WTC11 (cell line): ENCODE measurements at regions not wholly inside any gene's neighbourhood (a gene's known extent, or its start where the extent isn't known, plus 50 kb on each side); places are given as distances from the start of the nearest gene placed in this dataset.

Experiments used
- ATAC-seq: fragments of 200-7000 bp; cut with Tn5 transposase; 2 replicates; pipeline ENCODE4 v1.10.0; 2021; ENCODE audit warnings: mild to moderate bottlenecking, moderate library complexity
- CTCF ChIA-PET: fragments of 300-600 bp; sonication (Branson Sonifier 250); formaldehyde crosslinking; loops from one replicate; lab custom pipeline; 2021; ENCODE audit warnings: antibody characterized with exemption; lab: Charles Lee
- POLR2A ChIA-PET: fragments of 350-600 bp; sonication (Branson Sonifier 250); formaldehyde crosslinking; loops from one replicate; lab custom pipeline; 2021; ENCODE audit warnings: antibody characterized with exemption; lab: Charles Lee
- DNase-seq: peaks from one replicate; pipeline ENCODE4 v3.0.0; 2021; ENCODE audit warnings: low spot score
- H3K27ac Mint-ChIP-seq: 2 replicates; pipeline ENCODE4 v1.8.0; 2021; ENCODE audit warnings: mixed read lengths
- H3K27me3 Mint-ChIP-seq: 2 replicates; pipeline ENCODE4 v1.8.0; 2021; ENCODE audit warnings: low read depth, mild to moderate bottlenecking, moderate library complexity, mixed read lengths
- H3K36me3 Mint-ChIP-seq: 2 replicates; pipeline ENCODE4 v1.8.0; 2021; ENCODE audit warnings: mixed read lengths
- H3K4me1 Mint-ChIP-seq: 2 replicates; pipeline ENCODE4 v1.8.0; 2022; ENCODE audit warnings: mixed read lengths
- H3K4me3 Mint-ChIP-seq: 2 replicates; pipeline ENCODE4 v1.8.0; 2021; ENCODE audit warnings: mild to moderate bottlenecking, moderate library complexity, mixed read lengths
- H3K9me3 Mint-ChIP-seq: 2 replicates; pipeline ENCODE4 v1.8.0; 2021; ENCODE audit warnings: mixed read lengths
- AFF4 ChIP-seq: sonication (generic); formaldehyde crosslinking; IDR thresholded peaks from 2 replicates; pipeline ENCODE4 v1.8.1; 2023; ENCODE audit warnings: mild to moderate bottlenecking, missing genetic modification reagents, borderline replicate concordance
- ESRRA ChIP-seq: sonication (generic); formaldehyde crosslinking; IDR thresholded peaks from 2 replicates; pipeline ENCODE4 v1.8.1; 2022; ENCODE audit warnings: mild to moderate bottlenecking, missing genetic modification reagents, borderline replicate concordance
- ETV6 ChIP-seq: sonication (generic); formaldehyde crosslinking; IDR thresholded peaks from 2 replicates; pipeline ENCODE4 v1.8.1; 2022; ENCODE audit warnings: mild to moderate bottlenecking, missing genetic modification reagents
- JAZF1 ChIP-seq: fragments of 250-450 bp; sonication (Bioruptor Pico); IDR thresholded peaks from 2 replicates; pipeline ENCODE4 v1.9.0; 2021; ENCODE audit warnings: moderate library complexity, mild to moderate bottlenecking, inconsistent platforms
- MXD4 ChIP-seq: fragments of 250-450 bp; sonication (Bioruptor Pico); IDR thresholded peaks from 2 replicates; pipeline ENCODE4 v1.8.0; 2021; ENCODE audit warnings: mild to moderate bottlenecking, moderate library complexity, borderline replicate concordance
- MYBL2 ChIP-seq: sonication (generic); formaldehyde crosslinking; IDR thresholded peaks from 2 replicates; pipeline ENCODE4 v1.8.1; 2023; ENCODE audit warnings: mild to moderate bottlenecking, moderate library complexity, missing genetic modification reagents
- NR3C1 ChIP-seq: sonication (generic); formaldehyde crosslinking; conservative IDR thresholded peaks from 2 replicates; pipeline ENCODE4 v1.8.1; 2023; ENCODE audit warnings: low read depth, mild to moderate bottlenecking, missing genetic modification reagents
- ZNF416 ChIP-seq: fragments of 250-450 bp; sonication (Bioruptor Pico); IDR thresholded peaks from 2 replicates; pipeline ENCODE4 v1.9.0; 2021; ENCODE audit warnings: mild to moderate bottlenecking, inconsistent platforms
- ZNF512 ChIP-seq: sonication (generic); formaldehyde crosslinking; IDR thresholded peaks from 2 replicates; pipeline ENCODE4 v1.8.1; 2022; ENCODE audit warnings: missing genetic modification reagents, borderline replicate concordance
- TF ChIP-seq, protein P1 (sequence below): sonication (generic); formaldehyde crosslinking; IDR thresholded peaks from 2 replicates; pipeline ENCODE4 v1.8.1; 2023; ENCODE audit warnings: mild to moderate bottlenecking, moderate library complexity, missing genetic modification reagents
- TF ChIP-seq, protein P2 (sequence below): sonication (generic); formaldehyde crosslinking; IDR thresholded peaks from 2 replicates; pipeline ENCODE4 v1.8.1; 2022; ENCODE audit warnings: mild to moderate bottlenecking, moderate library complexity, missing genetic modification reagents
- TF ChIP-seq, protein P3 (sequence below): fragments of 250-450 bp; sonication (Bioruptor Pico); IDR thresholded peaks from 2 replicates; pipeline ENCODE4 v1.9.0; 2021; ENCODE audit warnings: mild to moderate bottlenecking, borderline replicate concordance
- TF ChIP-seq, protein P4 (sequence below): sonication (generic); formaldehyde crosslinking; IDR thresholded peaks from 2 replicates; pipeline ENCODE4 v1.8.0; 2022; ENCODE audit warnings: mild to moderate bottlenecking, missing genetic modification reagents
- TF ChIP-seq, protein P5 (sequence below): sonication (generic); formaldehyde crosslinking; IDR thresholded peaks from 2 replicates; pipeline ENCODE4 v1.8.1; 2022; ENCODE audit warnings: low read depth, missing genetic modification reagents, borderline replicate concordance

- no peak for ATAC-seq
- Mint-ChIP-seq H3K36me3 (peaks cover 24% of the 10 kb centered on the region), H3K27me3 (no peaks in the 10 kb centered on the region), H3K4me1 (peaks cover 2% of the 10 kb centered on the region; the same call in 1 of the 2 replicates), H3K4me3 (no peak overlapping the region), H3K9me3 (peaks cover 14% of the 10 kb centered on the region), H3K27ac (no peak overlapping the region)
- DNase-seq = no peak
- CTCF ChIA-PET = no interaction called here
- POLR2A ChIA-PET = no interaction called here
- TF ChIP-seq, protein P1, sequence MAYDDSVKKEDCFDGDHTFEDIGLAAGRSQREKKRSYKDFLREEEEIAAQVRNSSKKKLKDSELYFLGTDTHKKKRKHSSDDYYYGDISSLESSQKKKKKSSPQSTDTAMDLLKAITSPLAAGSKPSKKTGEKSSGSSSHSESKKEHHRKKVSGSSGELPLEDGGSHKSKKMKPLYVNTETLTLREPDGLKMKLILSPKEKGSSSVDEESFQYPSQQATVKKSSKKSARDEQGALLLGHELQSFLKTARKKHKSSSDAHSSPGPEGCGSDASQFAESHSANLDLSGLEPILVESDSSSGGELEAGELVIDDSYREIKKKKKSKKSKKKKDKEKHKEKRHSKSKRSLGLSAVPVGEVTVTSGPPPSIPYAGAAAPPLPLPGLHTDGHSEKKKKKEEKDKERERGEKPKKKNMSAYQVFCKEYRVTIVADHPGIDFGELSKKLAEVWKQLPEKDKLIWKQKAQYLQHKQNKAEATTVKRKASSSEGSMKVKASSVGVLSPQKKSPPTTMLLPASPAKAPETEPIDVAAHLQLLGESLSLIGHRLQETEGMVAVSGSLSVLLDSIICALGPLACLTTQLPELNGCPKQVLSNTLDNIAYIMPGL (CRISPR knock-in tag) = no peak
- TF ChIP-seq JAZF1 (CRISPR knock-in tag) (no peak), NR3C1 (CRISPR knock-in tag) (no peak), MXD4 (CRISPR knock-in tag) (no peak), ZNF416 (CRISPR knock-in tag) (no peak)
- TF ChIP-seq, protein P2, sequence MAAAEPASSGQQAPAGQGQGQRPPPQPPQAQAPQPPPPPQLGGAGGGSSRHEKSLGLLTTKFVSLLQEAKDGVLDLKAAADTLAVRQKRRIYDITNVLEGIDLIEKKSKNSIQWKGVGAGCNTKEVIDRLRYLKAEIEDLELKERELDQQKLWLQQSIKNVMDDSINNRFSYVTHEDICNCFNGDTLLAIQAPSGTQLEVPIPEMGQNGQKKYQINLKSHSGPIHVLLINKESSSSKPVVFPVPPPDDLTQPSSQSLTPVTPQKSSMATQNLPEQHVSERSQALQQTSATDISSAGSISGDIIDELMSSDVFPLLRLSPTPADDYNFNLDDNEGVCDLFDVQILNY (CRISPR knock-in tag) = no peak
- TF ChIP-seq, protein P3, sequence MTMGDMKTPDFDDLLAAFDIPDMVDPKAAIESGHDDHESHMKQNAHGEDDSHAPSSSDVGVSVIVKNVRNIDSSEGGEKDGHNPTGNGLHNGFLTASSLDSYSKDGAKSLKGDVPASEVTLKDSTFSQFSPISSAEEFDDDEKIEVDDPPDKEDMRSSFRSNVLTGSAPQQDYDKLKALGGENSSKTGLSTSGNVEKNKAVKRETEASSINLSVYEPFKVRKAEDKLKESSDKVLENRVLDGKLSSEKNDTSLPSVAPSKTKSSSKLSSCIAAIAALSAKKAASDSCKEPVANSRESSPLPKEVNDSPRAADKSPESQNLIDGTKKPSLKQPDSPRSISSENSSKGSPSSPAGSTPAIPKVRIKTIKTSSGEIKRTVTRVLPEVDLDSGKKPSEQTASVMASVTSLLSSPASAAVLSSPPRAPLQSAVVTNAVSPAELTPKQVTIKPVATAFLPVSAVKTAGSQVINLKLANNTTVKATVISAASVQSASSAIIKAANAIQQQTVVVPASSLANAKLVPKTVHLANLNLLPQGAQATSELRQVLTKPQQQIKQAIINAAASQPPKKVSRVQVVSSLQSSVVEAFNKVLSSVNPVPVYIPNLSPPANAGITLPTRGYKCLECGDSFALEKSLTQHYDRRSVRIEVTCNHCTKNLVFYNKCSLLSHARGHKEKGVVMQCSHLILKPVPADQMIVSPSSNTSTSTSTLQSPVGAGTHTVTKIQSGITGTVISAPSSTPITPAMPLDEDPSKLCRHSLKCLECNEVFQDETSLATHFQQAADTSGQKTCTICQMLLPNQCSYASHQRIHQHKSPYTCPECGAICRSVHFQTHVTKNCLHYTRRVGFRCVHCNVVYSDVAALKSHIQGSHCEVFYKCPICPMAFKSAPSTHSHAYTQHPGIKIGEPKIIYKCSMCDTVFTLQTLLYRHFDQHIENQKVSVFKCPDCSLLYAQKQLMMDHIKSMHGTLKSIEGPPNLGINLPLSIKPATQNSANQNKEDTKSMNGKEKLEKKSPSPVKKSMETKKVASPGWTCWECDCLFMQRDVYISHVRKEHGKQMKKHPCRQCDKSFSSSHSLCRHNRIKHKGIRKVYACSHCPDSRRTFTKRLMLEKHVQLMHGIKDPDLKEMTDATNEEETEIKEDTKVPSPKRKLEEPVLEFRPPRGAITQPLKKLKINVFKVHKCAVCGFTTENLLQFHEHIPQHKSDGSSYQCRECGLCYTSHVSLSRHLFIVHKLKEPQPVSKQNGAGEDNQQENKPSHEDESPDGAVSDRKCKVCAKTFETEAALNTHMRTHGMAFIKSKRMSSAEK (CRISPR knock-in tag) = no peak
Measured at GRCh38 chr7:19914866-19915265, 141.4 kb upstream of the TMEM196 start.

DNA sequence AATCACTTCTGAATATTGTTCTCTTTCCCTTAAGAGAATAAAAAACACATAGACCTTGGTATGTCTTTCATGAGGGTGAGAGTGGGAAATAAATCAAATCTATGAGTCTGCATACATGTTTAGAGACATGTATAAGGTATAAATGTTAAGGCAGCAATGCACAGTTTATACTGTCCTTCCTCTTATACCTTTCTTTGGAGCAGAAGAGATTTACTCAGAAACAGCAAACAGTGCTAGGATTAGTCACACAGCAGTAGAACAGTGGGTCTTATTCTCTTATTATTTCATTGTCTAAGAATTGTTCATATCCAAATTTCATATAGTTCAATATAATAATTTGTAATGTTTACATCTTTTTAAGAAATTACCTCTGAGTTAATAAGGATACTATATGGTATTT lies 126.7 kb upstream of the TMEM196 start:
- ATAC-seq (no peak), DNase-seq (no peak)
- Mint-ChIP-seq H3K4me3 (no peak overlapping the region), H3K27me3 (peaks cover 21% of the 10 kb centered on the region), H3K4me1 (no peaks in the 10 kb centered on the region), H3K27ac (no peak overlapping the region), H3K9me3 (peaks cover 60% of the 10 kb centered on the region), H3K36me3 (peaks cover 61% of the 10 kb centered on the region)
- TF ChIP-seq ESRRA (CRISPR knock-in tag) = no peak
- TF ChIP-seq, protein P4, sequence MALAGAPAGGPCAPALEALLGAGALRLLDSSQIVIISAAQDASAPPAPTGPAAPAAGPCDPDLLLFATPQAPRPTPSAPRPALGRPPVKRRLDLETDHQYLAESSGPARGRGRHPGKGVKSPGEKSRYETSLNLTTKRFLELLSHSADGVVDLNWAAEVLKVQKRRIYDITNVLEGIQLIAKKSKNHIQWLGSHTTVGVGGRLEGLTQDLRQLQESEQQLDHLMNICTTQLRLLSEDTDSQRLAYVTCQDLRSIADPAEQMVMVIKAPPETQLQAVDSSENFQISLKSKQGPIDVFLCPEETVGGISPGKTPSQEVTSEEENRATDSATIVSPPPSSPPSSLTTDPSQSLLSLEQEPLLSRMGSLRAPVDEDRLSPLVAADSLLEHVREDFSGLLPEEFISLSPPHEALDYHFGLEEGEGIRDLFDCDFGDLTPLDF = no peak
- ChIA-PET POLR2A (no interaction called here), CTCF (no interaction called here)

- CTCF ChIA-PET = no interaction called here
- Mint-ChIP-seq H3K4me3 (no peak overlapping the region), H3K9me3 (peaks cover 60% of the 10 kb centered on the region), H3K36me3 (peaks cover 58% of the 10 kb centered on the region), H3K4me1 (no peaks in the 10 kb centered on the region), H3K27me3 (peaks cover 21% of the 10 kb centered on the region), H3K27ac (no peak overlapping the region)
- no peak for ATAC-seq
- POLR2A ChIA-PET = no interaction called here
- no peak for DNase-seq
- TF ChIP-seq NR3C1 (CRISPR knock-in tag) (no peak), AFF4 (CRISPR knock-in tag) (no peak), ETV6 (CRISPR knock-in tag) (no peak), ZNF512 (CRISPR knock-in tag) (no peak), MYBL2 (CRISPR knock-in tag) (no peak)
- TF ChIP-seq, protein P5, sequence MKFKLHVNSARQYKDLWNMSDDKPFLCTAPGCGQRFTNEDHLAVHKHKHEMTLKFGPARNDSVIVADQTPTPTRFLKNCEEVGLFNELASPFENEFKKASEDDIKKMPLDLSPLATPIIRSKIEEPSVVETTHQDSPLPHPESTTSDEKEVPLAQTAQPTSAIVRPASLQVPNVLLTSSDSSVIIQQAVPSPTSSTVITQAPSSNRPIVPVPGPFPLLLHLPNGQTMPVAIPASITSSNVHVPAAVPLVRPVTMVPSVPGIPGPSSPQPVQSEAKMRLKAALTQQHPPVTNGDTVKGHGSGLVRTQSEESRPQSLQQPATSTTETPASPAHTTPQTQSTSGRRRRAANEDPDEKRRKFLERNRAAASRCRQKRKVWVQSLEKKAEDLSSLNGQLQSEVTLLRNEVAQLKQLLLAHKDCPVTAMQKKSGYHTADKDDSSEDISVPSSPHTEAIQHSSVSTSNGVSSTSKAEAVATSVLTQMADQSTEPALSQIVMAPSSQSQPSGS = no peak
- TF ChIP-seq, protein P2 (CRISPR knock-in tag) = no peak
Measured at GRCh38 chr7:19899529-19899928, 126.1 kb upstream of the TMEM196 start.
